Keratinocyte (primary cell): ENCODE measurements at regions not wholly inside any gene's neighbourhood (a gene's known extent, or its start where the extent isn't known, plus 50 kb on each side); places are given as distances from the start of the nearest gene placed in this dataset.

Experiments
- DNase-seq: peaks from one replicate; pipeline ENCODE4 v3.0.0-alpha.2; 2011; ENCODE audit warnings: low read depth, missing footprints, low spot score
- FAIRE-seq: peaks from 2 replicates; lab custom pipeline; 2011; peaks lifted over from hg19 to GRCh38; lab: Jason Lieb, UNC
- H2AFZ ChIP-seq: 2 replicates; pipeline ENCODE4 v1.6.0; 2012; ENCODE audit warnings: low read length, control low read depth, inconsistent platforms; ENCODE audit not compliant: control insufficient read depth
- H3K27ac ChIP-seq: 2 replicates; pipeline ENCODE4 v1.5.1; 2011; ENCODE audit warnings: low read length; ENCODE audit not compliant: control insufficient read depth, insufficient read depth
- H3K27me3 ChIP-seq: 3 replicates; pipeline ENCODE4 v1.6.0; 2011; ENCODE audit warnings: low read length; ENCODE audit not compliant: control insufficient read depth, insufficient read depth; ENCODE audit errors: extremely low read depth
- H3K36me3 ChIP-seq, 2 experiments: 2 replicates in 1 of 2; 3 replicates in 1 of 2; pipeline ENCODE4 v1.5.1; 2011; ENCODE audit warnings: low read length in 2 of 2, mild to moderate bottlenecking in 1 of 2; ENCODE audit not compliant: control insufficient read depth in 2 of 2, insufficient read depth in 2 of 2; ENCODE audit errors: extremely low read depth in 1 of 2
- H3K4me1 ChIP-seq: 3 replicates; pipeline ENCODE4 v1.5.1; 2011; ENCODE audit warnings: low read length; ENCODE audit not compliant: control insufficient read depth, insufficient read depth; ENCODE audit errors: extremely low read depth
- H3K4me2 ChIP-seq: 3 replicates; pipeline ENCODE4 v1.6.0; 2011; ENCODE audit warnings: low read depth, low read length; ENCODE audit not compliant: control insufficient read depth, insufficient read depth; ENCODE audit errors: extremely low read depth
- H3K4me3 ChIP-seq, 3 experiments: fragments of 200-600 bp in 1 of 3; sonication (generic) in 1 of 3; 2 replicates in 2 of 3; 3 replicates in 1 of 3; pipeline ENCODE4 v1.5.1; 2011 to 2016; ENCODE audit warnings: low read length in 3 of 3, mild to moderate bottlenecking in 3 of 3, control low read depth in 2 of 3, inconsistent platforms in 1 of 3, low read depth in 1 of 3, mixed read lengths in 1 of 3, mixed run types in 1 of 3, moderate library complexity in 1 of 3; ENCODE audit not compliant: control insufficient read depth in 2 of 3, insufficient read depth in 2 of 3; ENCODE audit errors: extremely low read depth in 1 of 3
- H3K79me2 ChIP-seq: 2 replicates; pipeline ENCODE4 v1.6.0; 2012; ENCODE audit warnings: low read length; ENCODE audit not compliant: control insufficient read depth, insufficient read depth
- H3K9ac ChIP-seq: 3 replicates; pipeline ENCODE4 v1.6.0; 2011; ENCODE audit warnings: low read length; ENCODE audit not compliant: control insufficient read depth, insufficient read depth; ENCODE audit errors: extremely low read depth
- H3K9me1 ChIP-seq: 3 replicates; pipeline ENCODE4 v1.6.0; 2011; ENCODE audit warnings: low read length; ENCODE audit not compliant: control insufficient read depth, insufficient read depth; ENCODE audit errors: extremely low read depth
- H3K9me3 ChIP-seq: 2 replicates; pipeline ENCODE4 v1.5.1; 2012; ENCODE audit warnings: low read depth, low read length; ENCODE audit not compliant: control insufficient read depth
- H4K20me1 ChIP-seq: 3 replicates; pipeline ENCODE4 v1.6.0; 2011; ENCODE audit warnings: low read length; ENCODE audit not compliant: control insufficient read depth, insufficient read depth; ENCODE audit errors: extremely low read depth
- CTCF ChIP-seq, 3 experiments: IDR thresholded peaks in 1 of 3; conservative IDR thresholded peaks in 1 of 3; optimal IDR thresholded peaks in 1 of 3; 2 replicates in 2 of 3; 3 replicates in 1 of 3; pipeline versions ENCODE3 to v1.5.1; 2011; ENCODE audit warnings: low read length in 3 of 3, mild to moderate bottlenecking in 3 of 3, moderate library complexity in 2 of 3, control low read depth in 1 of 3, inconsistent platforms in 1 of 3; ENCODE audit not compliant: insufficient read depth in 2 of 3; ENCODE audit errors: extremely low read depth in 1 of 3
- EZH2 ChIP-seq: IDR thresholded peaks from one replicate; pipeline ENCODE4 v1.6.1; 2012; ENCODE audit warnings: inconsistent platforms, mild to moderate bottlenecking, low read length, moderate library complexity
- dilution Hi-C: fragments of 300-500 bp; cut with MboI; formaldehyde crosslinking; loops from one replicate; pipeline ENCODE4 v1.7.0; 2020; ENCODE audit warnings: low sequenced_read_pairs; ENCODE audit not compliant: extremely low pct_ligation_motif_present

DNA sequence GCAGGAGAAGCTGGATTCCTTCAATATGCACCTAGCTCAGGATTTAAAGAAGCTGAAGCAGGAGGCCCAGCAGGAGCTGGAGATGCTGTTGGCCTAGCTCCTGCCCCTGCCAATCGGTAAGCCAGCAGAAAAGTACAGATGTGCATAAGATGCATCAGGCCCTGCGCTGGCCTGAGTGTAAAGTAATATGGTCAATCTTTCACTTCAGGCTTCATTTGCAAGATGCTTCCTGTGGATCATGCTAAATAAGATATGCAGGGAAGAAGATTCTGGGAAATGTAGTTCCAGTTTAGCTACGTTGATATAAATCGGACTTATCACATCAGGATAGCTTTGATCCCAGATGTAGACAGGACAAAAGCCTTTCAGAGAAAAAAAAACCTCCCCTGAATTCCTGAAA is 100.3 kb downstream of the GJA1 start:
- Histone ChIP-seq H3K4me3 (no peak overlapping the region), H4K20me1 (no peaks in the 10 kb centered on the region), H3K9ac (no peak overlapping the region), H3K27me3 (no peaks in the 10 kb centered on the region), H2AFZ (no peak overlapping the region), H3K9me3 (no peaks in the 10 kb centered on the region), H3K79me2 (no peaks in the 10 kb centered on the region), H3K9me1 (no peaks in the 10 kb centered on the region), H3K4me2 (no peak overlapping the region), H3K4me1 (no peaks in the 10 kb centered on the region), H3K27ac (no peak overlapping the region), H3K36me3 (no peaks in the 10 kb centered on the region)
- DNase-seq (no peak), FAIRE-seq (no peak)
- TF ChIP-seq EZH2 (no peak), CTCF (optimal IDR thresholded peaks at IDR 0.05 in 1 of 3, IDR thresholded peaks at IDR 0.05 in 1 of 3, conservative IDR thresholded peaks at IDR 0.05 in 1 of 3; ENCODE audit: extremely low read depth in 1 of 3, insufficient read depth in 2 of 3, low read length in 3 of 3) (no peak)
- dilution Hi-C loops, result no loop called here

DNA sequence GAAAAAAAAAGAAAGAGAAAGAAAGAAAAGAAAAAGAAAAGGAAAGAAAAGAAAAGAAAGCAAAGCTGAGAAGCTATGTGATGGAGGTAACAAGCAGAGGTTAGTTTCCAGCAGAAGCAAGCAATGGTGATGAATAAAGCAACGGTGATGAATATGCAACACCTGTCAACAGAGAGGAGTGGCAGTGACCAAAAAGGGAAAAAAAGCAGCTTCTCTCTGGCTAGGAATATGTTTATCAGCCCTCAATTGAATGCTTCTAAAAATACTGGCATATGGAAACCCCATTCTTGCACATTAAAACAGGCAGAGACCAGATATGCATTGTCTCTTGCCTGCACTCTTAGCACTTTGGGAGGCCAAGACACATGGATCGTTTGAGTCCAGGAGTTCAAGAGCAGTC is 100.9 kb downstream of the GJA1 start:
- Histone ChIP-seq H2AFZ (no peak overlapping the region), H4K20me1 (no peaks in the 10 kb centered on the region), H3K27me3 (no peaks in the 10 kb centered on the region), H3K79me2 (no peaks in the 10 kb centered on the region), H3K36me3 (no peaks in the 10 kb centered on the region), H3K4me1 (no peaks in the 10 kb centered on the region), H3K4me2 (no peak overlapping the region), H3K27ac (no peak overlapping the region), H3K9ac (no peak overlapping the region), H3K4me3 (no peak overlapping the region), H3K9me3 (no peaks in the 10 kb centered on the region), H3K9me1 (no peaks in the 10 kb centered on the region)
- DNase-seq (no peak), FAIRE-seq (no peak)
- dilution Hi-C loops, result no loop called here
- TF ChIP-seq CTCF (optimal IDR thresholded peaks at IDR 0.05 in 1 of 3, IDR thresholded peaks at IDR 0.05 in 1 of 3, conservative IDR thresholded peaks at IDR 0.05 in 1 of 3; ENCODE audit: extremely low read depth in 1 of 3, insufficient read depth in 2 of 3, low read length in 3 of 3), result no peak
- no peak for TF ChIP-seq EZH2
